GM19463 (cell line): ENCODE measurements at regions not wholly inside any gene's neighbourhood (a gene's known extent, or its start where the extent isn't known, plus 50 kb on each side); places are given as distances from the start of the nearest gene placed in this dataset.
"Not testable (repeated sequence)": the region's sequence is repeated elsewhere in the genome, so short reads cannot be mapped to it uniquely, and the experiment has no call there.

Experiments used
- ATAC-seq: cut with Tn5 transposase; IDR thresholded peaks from one replicate; pipeline ENCODE4 v1.9.1; 2021; ENCODE audit warnings: mild to moderate bottlenecking, moderate library complexity; ENCODE audit not compliant: unreplicated experiment

GRCh38 chr9:129561594-129562281 lies 59.2 kb downstream of the C9orf50 start:
- no peak for ATAC-seq

DNA sequence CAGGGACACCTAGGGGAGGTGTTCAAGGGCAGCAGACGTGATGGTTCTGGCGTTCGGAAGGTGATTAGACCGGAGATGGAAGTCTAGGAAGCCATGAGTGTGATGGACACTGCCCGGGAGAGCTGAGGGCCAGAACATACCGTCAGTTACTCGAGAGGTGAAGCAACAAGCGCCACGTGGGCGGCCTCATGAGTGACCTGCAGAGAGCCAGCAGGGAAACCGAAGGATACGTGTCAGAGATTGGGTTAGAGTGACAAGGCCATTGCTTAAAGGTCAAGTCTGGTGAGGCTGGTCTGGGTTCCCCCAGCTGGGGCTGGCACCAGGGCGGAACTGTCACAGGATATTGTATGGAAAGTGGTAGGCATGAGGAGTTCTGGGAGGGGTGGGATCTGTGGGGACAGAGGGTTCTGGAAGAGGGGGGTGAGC lies 60.0 kb downstream of the C9orf50 start:
- no peak for ATAC-seq

DNA sequence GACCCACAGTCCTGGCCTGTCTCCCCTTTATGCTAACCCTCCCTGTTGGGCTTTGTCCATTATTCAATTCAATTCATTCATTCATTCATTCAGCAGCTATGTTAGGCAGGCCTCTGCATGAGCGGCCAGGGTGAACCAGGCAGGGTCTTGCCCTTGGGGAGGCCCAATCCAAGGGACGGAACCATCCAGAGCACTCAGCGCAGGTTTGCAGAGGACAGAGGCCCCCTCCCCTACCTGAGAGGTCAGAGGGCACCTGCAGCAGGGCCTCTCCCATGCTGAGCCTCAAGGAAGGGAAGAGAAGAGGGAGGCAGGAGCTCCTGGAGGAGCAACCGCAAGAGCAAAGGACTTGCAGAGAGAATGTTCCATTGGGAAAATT lies 61.4 kb downstream of the C9orf50 start:
- no peak for ATAC-seq

GRCh38 chr9:129558551-129559505 lies 62.1 kb downstream of the C9orf50 start:
- no peak for ATAC-seq

DNA sequence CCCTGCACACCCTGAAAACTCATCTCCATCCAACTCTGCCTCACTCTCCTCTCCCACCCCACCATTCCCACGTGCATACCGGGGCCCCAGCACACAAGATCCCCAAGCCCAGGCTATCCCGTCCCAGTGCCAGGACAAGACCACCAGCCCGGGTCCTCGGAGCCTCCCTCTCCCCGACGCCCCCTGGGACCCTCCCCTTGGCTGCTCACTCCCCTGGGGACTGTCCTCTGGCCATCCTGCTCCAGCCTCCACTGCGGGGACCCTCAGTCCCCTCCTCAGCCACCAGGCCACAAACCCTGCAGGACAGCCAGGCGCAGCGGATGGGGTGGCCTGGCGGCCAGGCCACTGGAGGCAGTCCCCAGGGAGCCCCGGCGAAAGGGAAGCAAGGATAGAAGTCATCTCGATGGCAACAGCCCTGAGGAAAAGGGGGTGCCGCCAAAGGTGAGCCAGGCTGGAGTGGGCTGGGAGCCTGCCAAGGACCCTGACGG lies 62.8 kb downstream of the C9orf50 start:
- no peak for ATAC-seq

- ATAC-seq: no peak
Measured at GRCh38 chr9:129557192-129558036, 63.5 kb downstream of the C9orf50 start.

- ATAC-seq: no peak
Measured at GRCh38 chr9:129556491-129557191, 64.3 kb downstream of the C9orf50 start.

- no peak for ATAC-seq
Measured at GRCh38 chr9:129555512-129556215, 65.2 kb downstream of the C9orf50 start.

DNA sequence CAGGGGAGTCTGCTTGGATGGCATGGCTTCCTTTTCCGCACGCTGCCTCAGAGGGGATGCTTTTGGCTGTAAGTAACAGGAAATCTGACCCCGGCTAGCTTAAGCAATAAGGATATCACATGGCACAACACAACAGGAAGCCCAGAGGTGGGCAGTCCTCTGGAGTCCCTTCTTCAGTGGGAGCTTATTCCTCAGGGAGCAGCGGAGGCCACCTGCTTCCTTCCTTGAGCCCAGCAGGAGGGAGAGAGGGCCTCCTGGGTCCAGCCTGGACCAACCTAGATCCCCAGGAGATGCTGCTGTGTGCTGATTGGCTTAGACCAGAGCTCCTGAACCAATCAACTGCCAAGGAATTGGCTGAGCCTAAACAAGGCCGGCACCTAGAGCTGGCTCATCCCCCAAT lies 66.3 kb downstream of the C9orf50 start:
- ATAC-seq: no peak

DNA sequence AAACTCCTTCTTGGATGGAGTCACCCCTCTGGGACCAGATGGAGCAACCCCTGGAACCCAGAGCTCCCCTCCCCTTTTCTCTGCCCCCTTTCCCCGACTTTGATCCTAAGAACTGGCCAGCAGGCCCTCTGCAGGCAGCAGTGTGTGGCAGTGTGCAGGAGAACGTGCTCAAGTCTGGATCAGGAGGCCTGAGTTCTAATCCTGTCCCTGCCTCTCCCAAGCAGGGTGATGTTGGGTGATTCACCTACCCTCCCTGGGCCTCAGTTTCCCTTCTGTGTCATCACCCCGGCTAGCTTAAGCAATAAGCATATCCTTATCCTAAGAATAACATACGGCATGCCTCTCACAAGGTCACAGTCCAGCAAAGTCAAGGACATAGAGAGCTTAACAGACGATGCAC lies 67.6 kb downstream of the C9orf50 start:
- no peak for ATAC-seq

DNA sequence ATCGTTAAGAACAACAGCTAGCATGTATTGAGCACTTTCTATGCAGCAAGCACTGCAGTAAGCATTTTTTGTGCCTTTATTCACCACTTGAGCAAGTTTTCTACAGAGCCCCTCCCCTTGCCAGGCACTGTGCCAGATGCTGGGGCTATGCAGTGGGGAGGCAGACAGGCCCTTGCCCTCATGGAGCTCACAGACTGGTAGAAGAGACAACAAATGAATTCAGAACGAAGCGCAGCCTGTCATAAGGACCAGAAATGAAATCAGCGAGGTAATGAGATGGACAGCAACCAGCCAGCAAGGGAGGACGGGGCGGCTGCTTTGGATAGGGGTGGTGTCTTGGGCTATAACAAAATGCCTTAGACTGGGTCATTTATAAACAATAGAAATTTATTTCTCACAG lies 68.8 kb downstream of the C9orf50 start:
- no peak for ATAC-seq

DNA sequence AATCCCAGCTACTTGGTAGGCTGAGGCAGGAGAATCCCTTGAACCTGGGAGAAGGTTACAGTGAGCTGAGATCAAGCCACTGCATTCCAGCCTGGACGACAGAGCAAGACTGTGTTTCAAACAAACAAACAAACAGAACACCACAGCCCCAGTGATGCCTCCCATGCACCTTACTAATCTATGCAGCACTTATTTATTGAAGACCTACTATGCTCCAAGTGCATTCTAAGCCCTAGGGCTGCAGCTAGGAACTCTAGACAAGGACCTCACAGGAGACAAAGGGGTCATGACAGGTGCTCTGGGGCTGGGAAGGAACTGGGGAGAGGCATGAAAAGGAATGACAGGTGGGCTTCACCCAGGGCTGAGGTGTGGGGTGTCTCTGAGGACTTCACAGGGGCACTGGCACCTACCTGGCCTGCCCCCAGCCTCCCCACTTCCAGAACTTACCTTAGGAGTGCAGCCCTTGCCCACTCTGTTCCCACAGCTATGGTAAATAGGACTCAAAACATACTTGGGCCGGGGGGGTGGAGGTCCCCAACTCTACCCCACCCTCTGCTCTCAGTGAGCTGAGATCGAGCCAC lies 69.4 kb downstream of the C9orf50 start:
- no peak for ATAC-seq

DNA sequence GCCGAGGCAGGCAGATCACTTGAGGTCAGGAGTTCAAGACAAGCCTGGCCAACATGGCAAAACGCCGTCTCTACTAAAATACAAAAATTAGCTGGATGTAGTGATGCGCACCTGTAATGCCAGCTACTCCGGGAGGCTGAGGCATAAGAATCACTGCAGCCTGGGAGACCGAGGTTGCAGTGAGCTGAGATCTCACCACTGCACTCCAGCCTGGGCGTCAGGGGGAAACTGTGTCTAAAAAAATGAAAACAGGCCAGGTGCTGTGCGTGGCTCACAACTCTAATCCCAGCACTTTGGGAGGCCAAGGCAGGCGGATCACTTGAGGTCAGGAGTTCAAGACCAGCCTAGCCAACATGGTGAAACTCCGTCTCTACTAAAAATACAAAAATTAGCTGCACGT lies 69.9 kb downstream of the C9orf50 start:
- not testable (repeated sequence) for ATAC-seq

- ATAC-seq: no peak
Measured at GRCh38 chr9:129550199-129550839, 70.6 kb downstream of the C9orf50 start.

DNA sequence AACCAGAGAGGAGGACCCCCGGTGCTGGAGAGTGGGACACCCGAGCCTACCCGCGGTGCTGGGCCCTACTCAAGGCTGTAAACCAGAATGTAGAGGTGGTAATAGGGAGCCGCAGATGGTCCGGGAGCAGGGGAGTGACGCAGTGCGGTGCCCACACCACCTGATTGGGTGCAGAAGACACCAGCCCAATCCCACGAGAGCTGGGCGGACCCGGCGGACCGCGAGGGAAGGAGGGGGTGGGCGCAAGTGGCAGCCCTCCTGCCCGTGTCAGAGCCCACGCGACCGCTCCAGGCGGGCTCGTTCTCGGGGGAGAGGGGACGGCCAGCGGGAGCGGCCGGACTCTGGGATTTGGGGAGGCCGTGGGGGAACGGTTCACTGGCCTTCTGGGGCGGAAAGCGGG lies 71.2 kb downstream of the C9orf50 start:
- ATAC-seq: no peak

DNA sequence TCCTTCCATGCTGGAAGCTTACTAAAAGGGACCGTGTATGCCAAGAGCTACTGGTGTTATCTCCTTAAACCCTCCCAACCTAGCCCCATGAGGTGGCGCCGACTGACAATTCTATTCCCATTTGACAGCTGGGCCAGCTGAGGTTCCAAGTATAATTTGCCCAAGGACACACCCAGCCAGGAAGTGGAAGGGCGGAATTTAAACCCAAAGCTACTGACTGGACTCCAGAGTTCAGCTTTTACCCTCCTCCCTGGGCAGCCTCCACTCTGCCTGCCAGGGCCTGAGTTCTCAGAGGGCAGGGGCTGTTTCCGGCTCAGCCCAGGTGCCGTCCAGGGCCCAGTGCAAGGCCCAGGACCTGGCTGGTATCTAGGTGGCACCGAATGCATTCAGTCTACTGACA lies 71.8 kb downstream of the C9orf50 start:
- ATAC-seq: no peak

DNA sequence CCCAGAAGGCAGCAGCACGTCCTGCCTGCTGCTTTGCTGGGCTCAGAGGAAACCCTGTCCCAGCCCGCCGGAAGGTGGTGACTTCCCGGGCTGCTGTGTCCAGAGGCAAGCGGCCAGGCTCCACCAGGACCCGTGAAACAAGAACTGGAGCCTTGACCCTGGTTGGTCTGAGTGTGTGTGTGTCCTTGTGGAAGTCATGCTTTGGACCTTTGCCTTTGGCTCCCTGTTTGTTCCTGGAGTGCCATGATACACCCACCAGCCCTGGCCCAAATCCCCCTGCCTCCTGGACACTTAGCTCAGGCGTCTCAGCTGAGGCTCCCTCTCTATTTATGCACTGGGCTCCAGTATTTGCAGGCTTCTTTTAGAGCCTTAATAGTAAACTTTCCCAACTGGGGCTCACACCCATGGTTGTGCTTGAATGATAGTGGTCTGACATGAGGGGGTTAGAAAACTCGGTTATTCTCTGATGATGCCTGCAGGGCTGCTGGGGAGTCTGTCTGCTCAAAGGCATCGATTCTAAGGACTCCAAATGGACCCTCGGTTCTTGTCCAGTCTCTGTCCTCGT lies 72.2 kb downstream of the C9orf50 start:
- no peak for ATAC-seq

- ATAC-seq: no peak
Measured at GRCh38 chr9:129547869-129548570, 72.9 kb downstream of the C9orf50 start.
